Right lobe of liver (tissue), 4 donors: ENCODE measurements at regions not wholly inside any gene's neighbourhood (a gene's known extent, or its start where the extent isn't known, plus 50 kb on each side); places are given as distances from the start of the nearest gene placed in this dataset.

ENCODE experiments used
- CTCF ChIP-seq, 4 donors: fragments of 200-600 bp in 3 of 4; fragments of 450-650 bp in 1 of 4; IDR thresholded peaks; one replicate each; pipeline versions ENCODE4 v1.5.1 to v1.8.0; 2016 to 2022; ENCODE audit warnings: antibody characterized with exemption in 4 of 4, mild to moderate bottlenecking in 2 of 4
- POLR2A ChIP-seq: fragments of 450-650 bp; IDR thresholded peaks from one replicate; pipeline ENCODE4 v1.6.1; 2017; ENCODE audit warnings: antibody characterized with exemption, mild to moderate bottlenecking
- donor health status: DM: no; HTN: no; CAD: no.
- donor health status: DM: no; HTN: no; CAD: no.
- donor health status: DM: no; HTN: yes; CAD: no.

GRCh38 chr10:9613338-9614075 is 1404.2 kb upstream of the CELF2 start:
- TF ChIP-seq CTCF (IDR thresholded peaks at IDR 0.05) (no peak), POLR2A (no peak)
